ENCODE measurements at regions not wholly inside any gene's neighbourhood (a gene's known extent, or its start where the extent isn't known, plus 50 kb on each side); places are given as distances from the start of the nearest gene placed in this dataset.
A peak's percentile ranks its signal among the peaks of the same experiment; 100 is the strongest.

DNA sequence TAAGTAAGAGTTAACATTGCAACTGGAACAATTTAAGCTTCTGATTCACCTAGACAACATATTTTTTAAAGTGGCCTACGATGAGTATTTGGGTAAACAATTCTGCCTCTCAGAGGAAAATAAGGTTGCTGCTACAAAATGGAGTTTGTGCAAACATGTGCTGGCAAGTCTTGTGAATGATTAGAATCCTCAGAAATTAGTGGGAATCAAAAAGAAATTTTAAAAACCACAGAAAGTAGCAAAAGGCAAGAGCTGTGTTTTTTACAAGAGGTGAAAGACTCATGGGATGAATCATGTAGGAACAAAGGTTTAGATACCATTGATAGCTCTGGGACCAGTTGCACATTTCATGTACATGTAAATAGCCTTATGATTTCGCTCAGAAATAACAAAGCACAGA, 561.6 kb downstream of the TAF11L14 start:
- Histone ChIP-seq H3K4me3 (ENCODE audit: control insufficient read depth in 2 of 3, extremely low read depth in 1 of 3, insufficient read depth in 2 of 3, low read depth in 1 of 3, low read length in 3 of 3) (no peak overlapping the region), H3K9me3 (ENCODE audit: control insufficient read depth, low read depth, low read length) (no peaks in the 10 kb centered on the region), H3K4me2 (ENCODE audit: control insufficient read depth, extremely low read depth, insufficient read depth, low read depth, low read length) (no peak overlapping the region), H3K4me1 (ENCODE audit: control insufficient read depth, extremely low read depth, insufficient read depth, low read length) (no peaks in the 10 kb centered on the region), H2AFZ (ENCODE audit: control insufficient read depth, low read length) (no peak overlapping the region), H3K27me3 (ENCODE audit: control insufficient read depth, extremely low read depth, insufficient read depth, low read length) (no peaks in the 10 kb centered on the region), H3K9ac (ENCODE audit: control insufficient read depth, extremely low read depth, insufficient read depth, low read length) (no peak overlapping the region), H3K27ac (ENCODE audit: control insufficient read depth, insufficient read depth, low read length) (no peak overlapping the region), H3K79me2 (ENCODE audit: control insufficient read depth, insufficient read depth, low read length) (no peaks in the 10 kb centered on the region), H4K20me1 (ENCODE audit: control insufficient read depth, extremely low read depth, insufficient read depth, low read length) (no peaks in the 10 kb centered on the region), H3K9me1 (ENCODE audit: control insufficient read depth, extremely low read depth, insufficient read depth, low read length) (no peaks in the 10 kb centered on the region), H3K36me3 (ENCODE audit: control insufficient read depth in 2 of 2, extremely low read depth in 1 of 2, insufficient read depth in 2 of 2, low read length in 2 of 2) (no peaks in the 10 kb centered on the region)
- FAIRE-seq: peak; percentile 67
- TF ChIP-seq, protein P1, sequence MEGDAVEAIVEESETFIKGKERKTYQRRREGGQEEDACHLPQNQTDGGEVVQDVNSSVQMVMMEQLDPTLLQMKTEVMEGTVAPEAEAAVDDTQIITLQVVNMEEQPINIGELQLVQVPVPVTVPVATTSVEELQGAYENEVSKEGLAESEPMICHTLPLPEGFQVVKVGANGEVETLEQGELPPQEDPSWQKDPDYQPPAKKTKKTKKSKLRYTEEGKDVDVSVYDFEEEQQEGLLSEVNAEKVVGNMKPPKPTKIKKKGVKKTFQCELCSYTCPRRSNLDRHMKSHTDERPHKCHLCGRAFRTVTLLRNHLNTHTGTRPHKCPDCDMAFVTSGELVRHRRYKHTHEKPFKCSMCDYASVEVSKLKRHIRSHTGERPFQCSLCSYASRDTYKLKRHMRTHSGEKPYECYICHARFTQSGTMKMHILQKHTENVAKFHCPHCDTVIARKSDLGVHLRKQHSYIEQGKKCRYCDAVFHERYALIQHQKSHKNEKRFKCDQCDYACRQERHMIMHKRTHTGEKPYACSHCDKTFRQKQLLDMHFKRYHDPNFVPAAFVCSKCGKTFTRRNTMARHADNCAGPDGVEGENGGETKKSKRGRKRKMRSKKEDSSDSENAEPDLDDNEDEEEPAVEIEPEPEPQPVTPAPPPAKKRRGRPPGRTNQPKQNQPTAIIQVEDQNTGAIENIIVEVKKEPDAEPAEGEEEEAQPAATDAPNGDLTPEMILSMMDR (optimal IDR thresholded peaks at IDR 0.05 in 1 of 3, IDR thresholded peaks at IDR 0.05 in 1 of 3, conservative IDR thresholded peaks at IDR 0.05 in 1 of 3; ENCODE audit: extremely low read depth in 1 of 3, insufficient read depth in 2 of 3, low read length in 3 of 3): no peak
- TF ChIP-seq EZH2 (IDR thresholded peaks at IDR 0.05; ENCODE audit: low read length): no peak
- dilution Hi-C loops (cut with MboI; ENCODE audit: extremely low pct_ligation_motif_present, low sequenced_read_pairs): no loop called here
- DNase-seq (ENCODE audit: low read depth, low spot score): no peak

DNA sequence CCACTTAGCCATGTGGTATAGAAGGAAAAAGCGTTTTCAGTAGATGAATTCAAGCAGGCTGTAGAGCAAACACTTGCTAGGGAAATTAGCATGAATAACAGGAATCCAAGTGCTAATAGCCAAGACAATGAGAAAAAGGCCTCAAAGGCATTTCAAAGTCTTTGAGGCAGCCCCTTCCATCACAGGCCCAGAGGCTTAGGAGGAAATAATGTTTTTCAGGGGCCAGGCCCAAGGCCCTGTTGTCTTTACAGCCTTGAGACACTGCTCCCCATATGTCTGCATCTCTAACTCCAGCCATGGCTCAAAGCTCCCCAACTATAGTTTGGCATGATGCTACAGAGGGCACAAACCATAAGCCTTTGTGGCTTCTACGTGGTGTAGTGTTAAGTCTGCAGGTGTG, 563.5 kb downstream of the TAF11L14 start:
- H3K36me3 ChIP-seq (ENCODE audit: control insufficient read depth in 2 of 2, extremely low read depth in 1 of 2, insufficient read depth in 2 of 2, low read length in 2 of 2): no peaks in the 10 kb centered on the region
- no peak overlapping the region for H3K27ac ChIP-seq (ENCODE audit: control insufficient read depth, insufficient read depth, low read length)
- no peaks in the 10 kb centered on the region for H4K20me1 ChIP-seq (ENCODE audit: control insufficient read depth, extremely low read depth, insufficient read depth, low read length)
- H2AFZ ChIP-seq (ENCODE audit: control insufficient read depth, low read length): no peak overlapping the region
- H3K4me2 ChIP-seq (ENCODE audit: control insufficient read depth, extremely low read depth, insufficient read depth, low read depth, low read length): no peak overlapping the region
- DNase-seq (ENCODE audit: low read depth, low spot score) (no peak), FAIRE-seq (no peak)
- H3K4me1 ChIP-seq (ENCODE audit: control insufficient read depth, extremely low read depth, insufficient read depth, low read length): no peaks in the 10 kb centered on the region
- no peak overlapping the region for H3K9ac ChIP-seq (ENCODE audit: control insufficient read depth, extremely low read depth, insufficient read depth, low read length)
- TF ChIP-seq, protein P1 (optimal IDR thresholded peaks at IDR 0.05 in 1 of 3, IDR thresholded peaks at IDR 0.05 in 1 of 3, conservative IDR thresholded peaks at IDR 0.05 in 1 of 3; ENCODE audit: extremely low read depth in 1 of 3, insufficient read depth in 2 of 3, low read length in 3 of 3): no peak
- no peak for TF ChIP-seq EZH2 (IDR thresholded peaks at IDR 0.05; ENCODE audit: low read length)
- no peaks in the 10 kb centered on the region for H3K9me1 ChIP-seq (ENCODE audit: control insufficient read depth, extremely low read depth, insufficient read depth, low read length)
- no peak overlapping the region for H3K4me3 ChIP-seq (ENCODE audit: control insufficient read depth in 2 of 3, extremely low read depth in 1 of 3, insufficient read depth in 2 of 3, low read depth in 1 of 3, low read length in 3 of 3)
- H3K9me3 ChIP-seq (ENCODE audit: control insufficient read depth, low read depth, low read length): no peaks in the 10 kb centered on the region
- dilution Hi-C loops (cut with MboI; ENCODE audit: extremely low pct_ligation_motif_present, low sequenced_read_pairs): no loop called here
- no peaks in the 10 kb centered on the region for H3K27me3 ChIP-seq (ENCODE audit: control insufficient read depth, extremely low read depth, insufficient read depth, low read length)
- no peaks in the 10 kb centered on the region for H3K79me2 ChIP-seq (ENCODE audit: control insufficient read depth, insufficient read depth, low read length)
